ENCODE measurements at regions not wholly inside any gene's neighbourhood (a gene's known extent, or its start where the extent isn't known, plus 50 kb on each side); places are given as distances from the start of the nearest gene placed in this dataset.

DNA sequence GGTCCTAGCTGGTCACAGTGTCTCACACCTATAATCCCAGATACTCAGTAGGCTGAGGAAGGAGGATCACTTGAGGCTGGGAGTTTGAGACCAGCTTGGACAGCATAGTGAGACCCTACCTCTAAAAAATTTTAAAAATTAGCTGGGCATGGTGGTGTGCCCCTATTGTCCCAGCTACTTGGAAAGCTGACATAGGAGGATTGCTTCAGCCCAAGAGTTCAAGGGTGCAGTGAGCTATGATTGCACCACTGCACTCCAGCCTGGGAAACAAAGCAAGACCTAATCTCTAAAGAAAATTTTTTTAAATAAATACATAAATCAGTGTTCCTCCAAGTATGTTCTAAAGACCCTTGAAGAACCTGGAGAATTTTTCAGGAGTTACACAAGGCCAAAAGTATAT, 50.6 kb upstream of the GNAO1 start:
- no peak for DNase-seq

DNA sequence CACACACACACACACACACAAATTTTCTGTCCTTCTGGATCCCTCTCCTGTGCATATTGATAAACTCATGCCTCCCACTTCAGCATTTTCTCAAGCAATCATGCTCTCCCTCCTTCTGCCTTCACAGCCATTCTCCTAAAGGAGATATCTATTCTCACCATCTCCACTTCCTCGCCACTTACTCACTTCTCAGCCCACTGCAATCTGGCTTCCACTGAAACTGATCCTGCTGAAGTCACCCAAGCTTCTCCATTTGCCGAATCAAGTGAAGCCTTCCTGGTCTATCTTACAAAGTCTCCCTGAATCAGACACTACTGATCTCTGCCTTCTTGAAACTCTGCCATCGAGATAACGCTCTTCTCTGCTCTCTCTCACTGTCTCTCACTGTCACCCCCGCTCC, 54.0 kb upstream of the GNAO1 start:
- no peak for DNase-seq

DNA sequence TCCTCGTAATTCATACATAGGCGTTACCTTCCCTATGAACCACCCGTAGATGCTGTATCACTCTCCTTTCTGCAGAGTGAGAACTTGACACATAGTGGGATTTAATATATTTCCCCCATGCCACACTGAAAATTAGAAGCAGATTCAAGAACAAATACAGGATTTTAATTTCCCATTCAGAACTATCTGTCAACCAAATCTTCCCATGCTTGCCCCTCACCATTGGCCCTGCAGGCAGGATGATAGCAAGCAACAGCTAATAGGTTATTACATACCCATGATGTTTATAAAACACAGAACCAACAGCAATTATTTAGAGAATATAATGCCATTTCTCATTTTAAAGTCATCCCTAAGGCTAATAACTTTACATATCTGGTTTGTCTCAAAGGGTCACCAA, 55.0 kb upstream of the GNAO1 start:
- no peak for DNase-seq

DNA sequence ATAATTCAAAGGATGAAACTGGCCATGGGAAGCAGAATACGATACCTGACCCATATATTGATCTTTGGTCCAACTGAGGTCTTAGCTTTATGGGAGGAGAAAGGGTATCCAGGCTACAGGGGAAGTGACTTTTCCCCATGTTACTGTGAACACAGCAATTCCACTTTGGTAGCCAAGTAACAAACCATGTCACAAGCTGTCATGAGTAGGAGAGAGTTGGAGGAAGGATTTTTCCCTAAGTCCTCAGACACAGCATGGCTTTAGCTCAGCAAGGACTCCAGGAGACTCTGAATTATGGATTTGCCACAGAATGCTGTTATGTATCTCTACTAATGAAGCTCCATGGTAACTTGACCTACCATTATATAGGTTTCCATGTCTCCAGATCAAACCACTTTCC, 56.5 kb upstream of the GNAO1 start:
- DNase-seq = no peak

DNA sequence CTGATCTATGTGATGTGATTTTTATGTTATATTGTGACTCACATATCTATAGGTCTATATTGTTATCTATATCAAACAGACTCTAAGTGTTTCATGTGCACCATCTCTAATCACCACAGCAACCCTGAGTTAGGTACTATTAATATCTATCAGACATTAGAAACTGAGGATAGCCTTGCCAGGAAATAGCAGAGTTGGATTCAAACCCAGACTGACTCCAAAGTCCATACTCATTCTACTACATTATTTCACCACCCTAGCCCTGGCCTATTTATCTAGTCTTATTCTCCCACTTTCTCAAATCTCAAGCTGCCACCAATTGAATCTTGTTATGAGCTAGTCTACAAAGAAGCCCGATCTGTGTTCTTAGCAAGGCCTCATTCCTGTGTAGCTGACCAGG, 65.4 kb upstream of the GNAO1 start:
- no peak for DNase-seq

DNA sequence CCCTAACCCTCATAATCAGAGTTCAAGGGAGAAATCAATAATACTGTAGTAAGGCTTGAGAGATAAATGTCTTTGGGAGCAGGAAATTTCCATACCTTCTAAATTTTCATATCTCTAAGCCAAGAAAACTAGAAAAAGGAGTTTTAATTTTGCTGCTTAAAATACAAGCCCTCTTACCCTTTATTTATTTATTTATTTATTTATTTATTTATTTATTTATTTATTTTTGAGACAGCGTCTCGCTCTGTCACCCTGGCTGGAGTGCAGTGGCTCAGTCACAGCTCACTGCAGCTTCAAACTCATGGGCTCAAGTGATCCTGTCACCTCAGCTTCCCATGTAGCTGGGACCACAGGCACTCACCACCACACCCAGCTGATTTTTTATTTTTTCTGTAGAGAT, 69.0 kb upstream of the GNAO1 start:
- no peak for DNase-seq

DNA sequence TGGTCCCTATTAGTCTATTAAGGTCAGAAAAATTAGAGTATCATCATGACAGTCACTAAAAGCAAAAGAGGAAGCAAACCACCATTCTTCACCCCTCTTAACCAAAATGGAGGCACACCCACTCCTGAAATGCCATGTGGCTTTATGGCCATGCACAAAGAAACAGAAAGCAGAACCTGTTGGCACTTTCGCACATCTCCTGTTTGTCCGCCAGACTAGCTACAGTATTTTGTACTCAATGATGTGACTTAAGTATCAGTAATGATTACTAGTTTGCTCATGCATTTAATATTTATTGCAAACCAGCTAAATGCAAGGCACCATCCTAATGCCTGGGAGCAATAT, 70.2 kb upstream of the GNAO1 start:
- DNase-seq = no peak

DNA sequence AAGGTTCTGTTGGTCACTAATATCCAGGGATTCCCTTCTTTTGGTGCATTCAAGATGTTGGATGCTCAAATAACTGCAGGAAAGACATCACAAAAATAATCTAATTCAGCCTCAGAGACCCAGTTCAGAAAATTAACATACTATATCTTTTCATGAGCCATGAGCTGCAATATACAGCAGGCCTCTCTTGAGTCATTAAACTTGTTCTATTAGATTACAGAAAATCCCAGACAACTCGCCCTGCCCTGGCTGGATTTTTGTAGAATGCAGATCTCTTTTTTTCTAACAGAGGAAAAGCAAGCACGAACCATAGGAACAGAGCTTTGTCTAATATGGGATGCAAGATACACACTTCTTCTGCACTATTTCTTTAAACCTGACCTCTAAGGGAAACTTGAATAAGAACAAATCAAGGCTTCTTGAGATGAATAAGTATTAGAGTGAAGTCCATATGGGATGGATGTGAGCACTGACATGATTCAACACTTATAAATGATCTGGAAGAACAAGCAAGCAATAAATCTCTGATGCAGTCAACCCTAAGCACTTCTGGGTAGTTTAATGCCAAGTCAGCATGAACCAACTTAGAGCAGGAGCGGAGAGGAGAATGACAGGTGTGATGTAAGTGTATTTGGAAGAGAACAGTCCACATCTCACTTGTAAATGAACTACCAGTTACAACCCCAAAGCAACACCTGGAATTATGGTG, 70.7 kb upstream of the GNAO1 start:
- no peak for DNase-seq

DNA sequence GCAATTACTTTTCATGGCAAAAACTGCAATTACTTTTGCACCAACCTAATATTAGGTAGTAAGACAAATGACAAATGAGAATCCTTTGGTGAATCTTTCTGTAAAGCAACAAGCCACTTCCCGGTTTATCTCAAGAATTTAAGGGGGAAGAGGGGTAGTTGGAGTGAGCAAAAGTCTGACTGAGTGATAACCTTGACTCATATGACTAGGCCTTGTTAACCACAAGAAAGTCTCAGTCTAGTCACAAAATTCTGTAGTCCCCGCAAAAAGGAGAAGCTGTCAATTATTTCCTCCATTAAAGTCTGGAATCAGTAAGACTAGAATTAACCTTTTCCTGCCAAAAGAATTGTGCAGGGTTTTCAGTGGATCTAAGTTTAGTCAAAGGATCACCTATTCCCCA, 72.2 kb upstream of the GNAO1 start:
- no peak for DNase-seq

DNA sequence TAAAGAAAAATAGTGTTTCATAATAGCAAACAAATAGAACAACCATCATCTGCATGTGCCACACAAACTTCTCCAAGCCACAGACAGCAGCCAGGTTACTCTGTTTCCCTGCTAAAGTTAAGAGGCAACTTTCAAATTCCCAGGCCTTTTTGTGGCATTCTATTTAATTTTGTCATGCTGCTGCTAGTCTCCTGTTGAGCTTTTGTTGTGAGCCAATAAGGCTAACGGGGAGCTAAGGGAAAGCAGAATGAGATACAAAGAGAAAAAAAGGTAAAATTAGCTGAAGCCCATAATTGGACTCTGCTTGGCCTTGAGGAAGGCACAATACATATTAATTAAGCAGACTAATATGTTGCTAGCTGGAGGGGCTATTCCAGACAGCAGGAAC, 74.7 kb upstream of the GNAO1 start:
- no peak for DNase-seq

DNA sequence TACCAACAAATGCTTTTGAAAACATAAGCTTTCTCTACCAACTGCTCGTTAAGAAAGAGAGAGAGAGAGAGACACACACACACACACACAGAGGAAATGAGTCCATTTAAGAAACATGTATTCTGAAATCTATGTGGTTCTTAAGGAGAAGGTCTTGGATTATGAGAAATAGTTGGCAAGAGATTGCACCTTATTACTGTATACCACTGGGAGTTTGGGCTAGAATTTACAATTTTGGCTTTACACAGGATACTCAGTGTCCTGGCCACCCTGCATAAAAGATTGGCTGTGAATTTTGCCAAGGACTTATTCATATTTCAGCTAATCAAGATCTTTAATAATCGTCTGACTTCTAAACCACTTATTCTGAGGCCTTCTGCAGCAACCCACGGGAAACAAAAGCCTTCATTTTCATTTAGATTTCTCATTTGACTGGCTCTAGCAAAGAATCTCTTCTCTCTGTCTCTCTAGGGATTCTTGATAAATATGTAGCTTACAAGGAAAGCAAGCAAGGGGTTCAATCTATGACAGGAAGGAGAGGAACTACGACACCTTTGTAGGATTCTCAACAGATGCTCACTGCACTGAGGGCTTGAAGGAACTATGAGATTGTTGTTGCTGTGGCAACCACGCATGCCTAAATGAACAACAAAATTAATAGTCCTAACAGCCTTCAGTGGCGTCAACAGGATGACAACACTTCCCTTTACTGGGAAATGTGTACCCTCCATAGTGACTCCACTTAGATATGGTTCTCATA, 75.3 kb upstream of the GNAO1 start:
- no peak for DNase-seq

DNA sequence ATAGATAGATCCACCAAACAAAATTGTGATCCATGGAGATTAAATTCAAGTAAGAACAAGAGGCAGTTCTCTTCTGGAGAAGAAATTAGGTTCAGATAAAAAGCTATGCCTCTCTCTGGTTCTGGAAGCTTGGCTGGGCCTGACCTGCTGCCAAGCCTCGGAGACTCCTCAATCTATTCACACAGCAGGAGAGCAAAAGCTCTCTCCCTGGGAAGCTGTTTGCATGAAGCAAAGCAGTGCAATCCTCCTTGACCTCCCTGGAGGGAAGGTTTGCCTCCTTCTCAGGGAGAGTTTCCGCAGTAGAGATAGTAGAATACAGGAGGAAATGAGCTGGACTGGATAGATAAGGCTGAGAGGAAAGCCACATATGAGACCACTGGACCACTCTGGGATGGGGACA, 78.1 kb upstream of the GNAO1 start:
- DNase-seq = no peak

DNA sequence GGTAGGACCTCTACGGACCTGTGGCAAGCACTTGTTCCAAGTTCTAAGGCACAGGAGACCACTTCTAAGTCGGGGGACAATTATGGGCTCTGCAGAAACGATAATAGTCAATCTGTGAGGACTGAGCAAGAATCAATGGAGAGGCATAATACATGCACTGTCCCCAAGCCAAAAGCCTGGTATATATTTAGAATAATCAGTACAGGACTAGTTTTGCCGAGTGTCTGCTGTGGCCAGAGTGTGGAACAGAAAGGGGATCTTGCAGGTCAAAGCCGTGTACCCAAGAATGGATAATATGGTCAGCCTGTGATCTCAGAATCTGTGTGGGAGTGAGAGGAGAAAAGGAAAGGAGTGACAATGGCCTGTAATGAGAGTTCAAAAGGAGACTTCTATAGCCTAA, 80.2 kb upstream of the GNAO1 start:
- DNase-seq = no peak

DNA sequence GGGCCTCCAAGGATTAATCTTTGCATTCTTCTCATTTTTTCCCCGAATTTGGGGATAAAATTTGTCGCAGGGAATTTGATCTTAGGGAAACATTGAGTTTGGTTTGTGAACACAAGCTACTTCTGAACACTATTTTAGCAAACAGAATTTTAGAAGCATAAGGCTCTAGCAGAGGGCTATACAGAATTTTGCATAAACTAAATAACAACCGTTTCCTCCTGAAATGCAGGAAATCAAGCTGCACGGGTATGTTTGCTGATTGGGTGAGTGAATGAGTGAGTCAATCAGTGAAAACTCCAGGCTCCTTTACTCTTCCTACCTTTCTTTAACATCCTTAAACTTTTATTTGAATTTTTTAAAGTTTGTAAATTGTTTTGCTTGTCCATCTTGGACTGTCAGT, 81.3 kb upstream of the GNAO1 start:
- DNase-seq = no peak

DNA sequence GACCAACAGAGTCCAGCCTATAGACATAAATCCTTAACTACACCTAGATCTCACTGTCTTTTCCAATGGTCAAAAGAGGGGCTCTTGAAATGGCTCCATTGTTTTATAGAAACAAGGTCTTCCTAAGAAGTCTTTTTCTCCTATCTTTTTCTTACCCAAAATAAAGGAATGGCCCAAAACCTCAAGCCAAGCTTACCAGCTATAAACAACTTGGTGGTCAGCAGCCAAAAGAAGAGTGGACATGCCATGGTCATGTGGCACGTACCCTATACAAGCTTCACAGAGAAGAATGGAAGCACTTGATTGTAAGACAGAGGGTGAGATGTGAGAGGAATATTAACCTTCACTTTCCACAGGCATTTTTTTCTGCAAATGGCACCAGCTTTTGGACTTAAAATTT, 82.1 kb upstream of the GNAO1 start:
- no peak for DNase-seq

DNA sequence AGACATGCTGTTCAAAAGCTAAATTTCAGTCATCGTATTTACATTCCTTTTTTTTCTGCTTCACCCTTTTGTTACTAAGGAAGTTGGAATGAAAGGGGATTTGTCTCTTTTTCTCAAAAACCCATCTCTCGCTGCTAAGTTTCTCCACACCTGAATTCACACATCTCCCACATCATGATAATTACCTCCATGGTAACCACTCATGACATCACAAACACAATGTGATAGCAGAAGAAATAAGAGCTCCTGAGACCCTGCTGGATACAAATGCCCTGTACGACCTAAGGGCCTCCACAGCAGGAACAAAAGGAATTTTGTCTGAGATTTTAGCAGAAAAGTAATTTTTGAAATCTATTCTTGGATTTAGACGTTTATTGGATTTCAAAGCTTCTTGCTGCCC, 82.6 kb upstream of the GNAO1 start:
- no peak for DNase-seq

DNA sequence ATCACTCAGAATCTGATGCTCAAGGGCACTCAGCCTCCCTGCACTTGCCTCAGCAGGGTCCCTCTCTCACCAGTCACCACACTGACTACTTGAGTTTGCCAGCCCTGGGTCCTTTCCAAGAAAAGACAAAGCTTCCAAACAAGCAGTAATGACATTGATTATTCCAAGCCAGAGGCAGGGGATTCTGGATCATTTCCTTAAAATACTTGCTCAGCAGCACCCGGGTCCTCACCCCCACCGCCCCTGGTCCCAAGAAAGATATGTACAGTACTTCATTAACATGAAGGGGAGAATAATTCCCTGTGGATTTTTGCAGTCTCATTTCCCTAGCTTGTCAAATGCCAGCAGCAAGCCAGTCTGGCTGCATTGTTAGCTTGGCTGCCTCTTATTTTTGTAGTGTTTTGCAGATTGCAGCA, 83.2 kb upstream of the GNAO1 start:
- DNase-seq = no peak

DNA sequence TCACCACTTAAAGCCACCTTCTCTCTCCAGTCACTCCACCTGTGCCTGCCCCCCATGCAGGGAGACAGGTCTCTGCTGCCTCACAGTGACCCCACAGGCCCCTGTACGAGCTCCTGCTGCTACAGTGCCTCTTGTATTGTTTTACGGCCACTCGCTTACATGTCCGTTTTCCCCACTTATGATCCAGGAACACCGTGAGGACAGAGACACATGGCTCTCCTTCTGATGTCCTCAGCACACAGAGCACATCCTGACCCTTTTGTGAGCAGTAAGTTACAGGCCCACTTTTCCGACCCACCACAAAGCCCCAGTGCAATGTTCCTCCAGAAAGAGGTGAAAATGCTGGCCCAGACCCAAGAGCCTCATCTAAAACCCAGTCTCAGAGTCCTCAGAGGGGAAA, 84.8 kb upstream of the GNAO1 start:
- no peak for DNase-seq

DNA sequence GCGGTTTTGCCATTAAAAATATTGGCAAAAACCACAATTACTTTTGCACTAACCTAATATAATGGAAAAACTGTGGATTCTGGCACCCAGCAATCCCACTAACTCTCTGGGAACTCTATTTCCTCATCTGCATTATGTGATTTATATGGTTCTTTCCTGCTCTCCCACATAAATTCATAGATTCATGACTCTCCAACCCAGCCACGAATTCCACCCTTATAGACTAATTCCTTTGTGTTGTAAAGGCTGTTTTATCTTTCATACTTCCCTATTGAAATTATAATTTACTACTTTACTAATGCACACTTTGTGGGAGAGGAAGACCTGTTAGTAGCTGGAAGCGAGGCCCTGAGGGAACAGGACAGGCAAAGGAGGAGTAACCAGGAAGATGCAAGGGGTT, 88.4 kb upstream of the GNAO1 start:
- DNase-seq = no peak

DNA sequence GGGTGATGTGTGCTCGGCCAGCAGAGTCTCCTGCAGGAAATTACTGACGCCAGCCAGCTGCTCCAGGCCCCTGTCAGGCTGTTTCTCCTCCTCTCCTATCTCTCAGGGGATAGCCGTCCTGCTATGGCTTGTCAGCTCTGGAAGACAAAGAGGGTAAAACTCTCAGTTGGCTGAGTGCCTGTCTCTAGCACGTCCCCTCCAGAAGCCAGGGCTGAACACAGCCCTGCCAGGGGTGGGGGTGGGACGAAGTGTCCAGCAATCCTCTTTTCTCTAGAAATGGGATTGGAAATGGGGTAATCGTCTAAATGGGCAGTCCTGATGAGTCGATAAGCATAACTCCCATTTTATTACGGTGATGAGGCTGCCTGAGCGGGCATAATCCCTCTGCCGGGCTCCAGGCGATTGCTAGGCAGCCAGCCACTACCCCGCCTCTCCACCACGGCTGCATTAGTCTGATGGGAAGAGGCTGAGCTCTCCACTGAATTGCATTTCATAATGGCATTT, 89.1 kb upstream of the GNAO1 start:
- no peak for DNase-seq

DNA sequence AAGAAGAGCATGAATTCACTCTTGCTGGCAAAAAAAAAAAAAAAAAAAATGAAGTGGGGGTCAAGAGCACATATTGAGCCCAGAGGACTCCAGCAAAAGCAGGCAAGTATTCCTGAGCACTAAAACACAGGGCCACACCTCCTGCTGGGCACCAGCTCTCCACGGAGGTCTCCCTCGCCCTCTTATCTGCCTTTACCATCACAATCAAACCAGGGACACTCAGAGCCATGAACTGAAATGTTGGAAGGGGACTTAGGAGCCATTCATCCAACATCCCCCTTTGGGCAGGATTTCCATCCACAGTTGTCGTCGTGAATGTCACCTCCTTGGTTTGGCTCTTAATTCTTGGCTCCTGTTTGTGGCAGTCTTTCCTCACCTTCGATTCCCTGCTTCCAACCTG, 89.8 kb upstream of the GNAO1 start:
- no peak for DNase-seq

DNA sequence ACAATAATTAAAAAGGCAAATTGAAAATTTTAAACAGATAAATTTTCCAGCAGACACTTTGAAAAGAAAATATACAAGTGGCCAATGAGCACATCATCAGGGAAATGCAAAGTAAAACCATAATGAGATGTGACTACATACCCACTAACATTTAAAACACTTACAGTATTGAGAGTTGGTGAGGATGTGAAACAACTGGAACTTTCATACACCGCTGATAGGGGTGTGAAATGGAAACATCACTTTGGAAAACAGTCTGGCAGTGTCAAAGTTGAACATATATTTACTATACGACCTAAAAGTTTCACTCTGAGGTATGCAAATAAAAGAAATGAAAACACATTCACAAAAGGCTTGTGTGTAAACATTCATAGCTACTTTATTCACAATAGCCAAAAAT, 94.0 kb upstream of the GNAO1 start:
- DNase-seq = no peak

DNA sequence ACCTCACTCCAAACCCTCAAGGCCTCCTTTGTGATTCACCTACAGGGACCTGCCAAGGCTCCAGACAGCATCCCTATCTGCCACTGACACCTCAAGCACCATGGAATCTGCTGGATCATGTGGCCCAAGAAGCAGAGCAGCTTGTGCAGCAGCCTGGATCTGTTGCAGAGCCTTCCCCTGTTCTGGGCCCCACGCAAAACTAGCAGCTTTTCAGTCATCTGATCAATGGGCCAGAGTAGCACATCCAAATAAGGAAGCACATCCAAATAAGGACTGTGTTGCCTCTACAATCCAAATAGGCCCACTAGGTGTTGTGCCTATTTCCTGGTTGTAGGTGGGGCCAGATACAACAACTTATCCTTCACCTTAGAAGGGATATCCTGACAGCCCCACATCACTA, 97.1 kb upstream of the GNAO1 start:
- no peak for DNase-seq

DNA sequence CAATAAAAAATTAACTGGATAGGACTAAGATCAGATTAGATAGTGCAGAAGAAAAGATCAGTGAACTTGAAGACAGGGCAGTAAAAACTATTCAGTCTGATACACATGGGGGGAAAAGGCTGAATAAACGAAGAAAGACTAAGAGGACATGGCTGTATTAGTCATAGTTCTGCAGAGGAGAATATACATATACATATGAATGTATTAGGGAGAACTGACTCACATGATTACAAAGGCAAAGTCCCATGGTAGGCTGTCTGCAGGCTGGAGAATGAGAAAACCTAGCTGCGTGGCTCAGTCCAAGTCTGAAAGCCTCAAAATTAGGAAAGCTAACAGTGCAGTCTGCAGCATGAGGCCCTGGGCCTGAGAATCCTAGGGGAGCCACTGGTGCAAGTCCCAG, 98.2 kb upstream of the GNAO1 start:
- no peak for DNase-seq

DNA sequence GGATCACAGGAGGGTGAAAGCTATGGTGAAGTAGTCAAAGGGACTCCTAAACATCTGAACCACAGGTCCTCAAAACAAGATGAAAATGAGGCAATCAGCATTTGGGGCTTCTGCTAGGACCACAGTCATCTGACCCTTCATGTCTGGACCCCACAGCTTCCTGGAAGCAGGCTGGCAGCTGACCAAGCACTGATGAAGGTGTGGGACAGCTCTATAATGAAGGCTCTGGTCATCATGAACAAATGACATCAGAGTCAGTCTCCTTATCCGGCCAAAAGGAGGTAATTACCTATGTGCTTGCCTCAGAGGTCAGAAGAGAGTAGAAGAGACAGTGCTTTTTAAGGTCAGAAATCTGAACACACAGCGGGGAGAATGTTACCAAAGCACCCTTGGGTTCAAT, 101.2 kb upstream of the GNAO1 start:
- DNase-seq = no peak

All from effector CD4-positive, alpha-beta T cell (primary cell).